ENCODE measurements at regions not wholly inside any gene's neighbourhood (a gene's known extent, or its start where the extent isn't known, plus 50 kb on each side); places are given as distances from the start of the nearest gene placed in this dataset.

DNA sequence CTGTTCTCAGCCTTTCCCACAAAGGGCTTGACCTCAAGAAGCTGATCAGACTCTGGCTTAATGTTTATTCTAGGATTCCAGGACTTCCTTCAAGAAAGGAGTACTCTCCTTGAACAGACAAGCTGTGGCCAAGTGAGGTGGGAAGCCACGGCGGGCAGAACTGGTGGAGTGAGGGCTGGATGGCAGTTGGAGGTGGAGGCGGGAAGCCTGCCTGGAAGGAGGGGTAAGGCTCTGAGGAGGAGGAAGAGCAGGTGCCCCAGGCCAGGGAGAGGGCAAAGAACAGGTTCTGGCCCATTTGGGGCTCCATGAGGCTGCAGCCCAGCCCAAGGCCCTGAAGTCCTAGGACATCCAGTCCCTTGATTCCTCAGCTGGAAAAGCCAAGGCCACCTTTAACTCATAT lies 143.9 kb downstream of the CYP26B1 start:
- DNase-seq (ENCODE audit: low spot score) = no peak
- H3K27ac ChIP-seq = no peak overlapping the region
- no peak for ATAC-seq (ENCODE audit: insufficient number of reproducible peaks, low FRiP score, low read depth)

DNA sequence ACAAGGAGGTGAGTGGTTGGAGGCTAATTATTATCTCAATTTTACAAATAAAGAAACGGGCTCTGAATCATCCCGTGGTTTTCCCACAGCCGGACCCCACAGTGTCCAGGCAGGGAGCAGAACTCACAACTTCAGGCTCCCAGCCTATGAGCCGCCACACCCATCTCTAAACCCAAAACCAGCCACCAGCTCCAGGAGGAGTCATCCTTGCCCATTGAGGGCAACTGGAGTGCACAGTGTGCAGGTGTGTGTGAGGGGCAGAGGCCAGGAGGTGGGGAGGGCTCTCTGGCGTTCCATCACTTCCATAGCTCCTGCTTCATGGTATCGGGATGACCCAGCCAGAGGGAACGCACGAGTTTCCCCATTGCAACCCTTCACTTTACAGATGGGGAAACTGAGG lies 144.5 kb downstream of the CYP26B1 start:
- TF ChIP-seq, protein P1, sequence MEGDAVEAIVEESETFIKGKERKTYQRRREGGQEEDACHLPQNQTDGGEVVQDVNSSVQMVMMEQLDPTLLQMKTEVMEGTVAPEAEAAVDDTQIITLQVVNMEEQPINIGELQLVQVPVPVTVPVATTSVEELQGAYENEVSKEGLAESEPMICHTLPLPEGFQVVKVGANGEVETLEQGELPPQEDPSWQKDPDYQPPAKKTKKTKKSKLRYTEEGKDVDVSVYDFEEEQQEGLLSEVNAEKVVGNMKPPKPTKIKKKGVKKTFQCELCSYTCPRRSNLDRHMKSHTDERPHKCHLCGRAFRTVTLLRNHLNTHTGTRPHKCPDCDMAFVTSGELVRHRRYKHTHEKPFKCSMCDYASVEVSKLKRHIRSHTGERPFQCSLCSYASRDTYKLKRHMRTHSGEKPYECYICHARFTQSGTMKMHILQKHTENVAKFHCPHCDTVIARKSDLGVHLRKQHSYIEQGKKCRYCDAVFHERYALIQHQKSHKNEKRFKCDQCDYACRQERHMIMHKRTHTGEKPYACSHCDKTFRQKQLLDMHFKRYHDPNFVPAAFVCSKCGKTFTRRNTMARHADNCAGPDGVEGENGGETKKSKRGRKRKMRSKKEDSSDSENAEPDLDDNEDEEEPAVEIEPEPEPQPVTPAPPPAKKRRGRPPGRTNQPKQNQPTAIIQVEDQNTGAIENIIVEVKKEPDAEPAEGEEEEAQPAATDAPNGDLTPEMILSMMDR (IDR thresholded peaks at IDR 0.05) = no peak
- Histone ChIP-seq H3K27ac (no peak overlapping the region), H3K4me1 (ENCODE audit: control insufficient read depth in 1 of 2, low read depth in 2 of 2) (no peaks in the 10 kb centered on the region), H3K9me3 (no peaks in the 10 kb centered on the region), H3K4me3 (no peak overlapping the region), H3K36me3 (no peaks in the 10 kb centered on the region), H3K27me3 (replicated peaks; ENCODE audit: insufficient read depth) (no peaks in the 10 kb centered on the region)
- ATAC-seq (ENCODE audit: insufficient number of reproducible peaks, low FRiP score, low read depth) (no peak), DNase-seq (ENCODE audit: low spot score) (no peak)

More for the DNA sequence above, 143.9 kb downstream of the CYP26B1 start:
- no peak overlapping the region for H3K4me3 ChIP-seq
- H3K9me3 ChIP-seq = no peaks in the 10 kb centered on the region
- H3K4me1 ChIP-seq (ENCODE audit: control insufficient read depth in 1 of 2, low read depth in 2 of 2) = no peaks in the 10 kb centered on the region
- no peaks in the 10 kb centered on the region for H3K36me3 ChIP-seq
- TF ChIP-seq, protein P1 (IDR thresholded peaks at IDR 0.05) = no peak
- H3K27me3 ChIP-seq (replicated peaks; ENCODE audit: insufficient read depth) = no peaks in the 10 kb centered on the region

DNA sequence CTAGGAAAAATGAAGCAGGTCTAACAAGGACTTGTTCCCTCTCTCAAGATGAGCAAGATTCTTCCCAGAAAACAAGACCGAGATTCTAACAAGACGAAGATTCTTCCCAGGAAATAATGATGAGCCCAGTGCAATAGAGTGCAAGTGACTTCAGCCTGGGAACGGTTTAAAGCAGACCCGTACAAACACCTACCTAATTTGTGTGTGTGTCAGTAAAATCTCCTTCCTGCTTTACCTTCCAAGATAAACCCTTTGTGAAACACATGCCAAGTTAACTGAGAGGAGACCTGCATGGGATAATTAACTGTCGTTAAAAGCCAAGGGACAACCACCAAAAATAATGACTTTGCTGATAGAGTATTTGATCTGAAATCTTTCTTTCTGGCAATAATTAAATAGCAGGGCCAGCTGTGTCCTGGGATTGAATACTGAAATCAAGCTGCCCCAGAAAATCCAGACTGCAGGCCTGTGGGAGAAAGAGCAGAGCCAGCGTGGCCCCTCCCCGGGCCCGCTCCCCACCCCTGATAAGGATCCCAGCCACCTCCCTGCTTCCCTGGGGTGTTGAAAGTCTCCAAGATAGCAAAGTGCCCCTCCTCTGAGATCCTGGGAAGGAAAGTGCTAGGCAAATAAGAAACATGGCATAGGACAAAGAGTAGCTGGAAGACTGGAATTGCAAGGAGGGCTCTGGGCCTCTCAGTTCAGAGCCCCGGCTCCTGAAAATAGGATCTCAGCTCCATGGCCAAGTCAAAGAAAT lies 145.5 kb downstream of the CYP26B1 start:
- DNase-seq (ENCODE audit: low spot score) (no peak), ATAC-seq (ENCODE audit: insufficient number of reproducible peaks, low FRiP score, low read depth) (no peak)

DNA sequence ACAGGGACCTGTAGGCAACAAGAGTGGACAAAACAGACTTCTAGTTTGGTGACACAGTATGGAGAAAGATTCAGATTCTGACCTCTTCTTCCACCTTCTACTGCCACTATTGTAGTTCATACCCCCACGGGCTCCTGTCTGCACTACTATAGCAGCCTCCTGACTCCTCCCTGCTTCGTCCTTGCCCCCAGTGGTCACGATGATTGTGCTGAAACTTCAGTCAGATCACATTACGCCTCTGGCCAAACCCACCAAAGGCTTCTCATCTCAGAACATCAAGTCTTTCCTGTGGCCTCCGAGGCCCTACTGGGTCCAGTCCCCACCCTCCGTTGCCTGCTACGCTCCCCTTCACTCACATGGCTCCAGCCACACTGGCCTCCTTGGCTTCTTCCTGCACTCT lies 147.6 kb downstream of the CYP26B1 start:
- no peak overlapping the region for H3K27ac ChIP-seq
- H3K4me3 ChIP-seq = no peak overlapping the region
- no peak for ATAC-seq (ENCODE audit: insufficient number of reproducible peaks, low FRiP score, low read depth)
- no peaks in the 10 kb centered on the region for H3K36me3 ChIP-seq
- H3K9me3 ChIP-seq = no peaks in the 10 kb centered on the region
- no peaks in the 10 kb centered on the region for H3K4me1 ChIP-seq (ENCODE audit: control insufficient read depth in 1 of 2, low read depth in 2 of 2)
- no peak for DNase-seq (ENCODE audit: low spot score)
- TF ChIP-seq, protein P1 (IDR thresholded peaks at IDR 0.05) = no peak
- H3K27me3 ChIP-seq (replicated peaks; ENCODE audit: insufficient read depth) = no peaks in the 10 kb centered on the region

More for the DNA sequence above, 145.5 kb downstream of the CYP26B1 start:
- Histone ChIP-seq H3K27me3 (replicated peaks; ENCODE audit: insufficient read depth) (no peaks in the 10 kb centered on the region), H3K36me3 (no peaks in the 10 kb centered on the region), H3K4me3 (no peak overlapping the region), H3K9me3 (no peaks in the 10 kb centered on the region), H3K4me1 (ENCODE audit: control insufficient read depth in 1 of 2, low read depth in 2 of 2) (no peaks in the 10 kb centered on the region), H3K27ac (no peak overlapping the region)
- TF ChIP-seq, protein P1 (IDR thresholded peaks at IDR 0.05) = no peak

DNA sequence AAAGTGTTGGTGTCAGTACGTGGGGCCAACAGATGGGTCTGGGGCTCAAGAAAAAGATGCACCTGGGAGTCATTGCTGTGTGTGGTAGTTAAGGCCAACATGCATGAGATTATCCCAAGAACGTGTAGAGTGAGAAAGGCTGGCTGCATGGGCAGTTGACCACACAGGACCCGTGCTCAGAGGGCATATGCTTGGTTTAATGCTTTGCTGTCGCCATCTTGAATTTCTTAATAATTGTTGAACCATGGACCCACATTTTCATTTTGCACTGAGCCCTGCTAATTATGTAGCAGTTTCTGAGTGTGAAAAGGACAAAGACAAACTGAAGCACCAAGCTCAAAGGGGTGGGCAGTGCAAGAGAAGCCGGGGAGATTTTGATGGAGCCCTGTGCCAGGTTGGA lies 148.1 kb downstream of the CYP26B1 start:
- Histone ChIP-seq H3K4me1 (ENCODE audit: control insufficient read depth in 1 of 2, low read depth in 2 of 2) (no peaks in the 10 kb centered on the region), H3K9me3 (no peaks in the 10 kb centered on the region), H3K36me3 (no peaks in the 10 kb centered on the region), H3K4me3 (no peak overlapping the region), H3K27me3 (replicated peaks; ENCODE audit: insufficient read depth) (no peaks in the 10 kb centered on the region), H3K27ac (no peak overlapping the region)
- DNase-seq (ENCODE audit: low spot score) (no peak), ATAC-seq (ENCODE audit: insufficient number of reproducible peaks, low FRiP score, low read depth) (no peak)
- TF ChIP-seq, protein P1 (IDR thresholded peaks at IDR 0.05) = no peak

Data from thoracic aorta (tissue), 2 donors.